NCI-H1417 (cell line): ENCODE measurements at regions not wholly inside any gene's neighbourhood (a gene's known extent, or its start where the extent isn't known, plus 50 kb on each side); places are given as distances from the start of the nearest gene placed in this dataset.
"Not testable (repeated sequence)": the region's sequence is repeated elsewhere in the genome, so short reads cannot be mapped to it uniquely, and the experiment has no call there.

Source experiments
- DNase-seq, 3 experiments: peaks; one replicate each; lab custom pipeline; 2025; lab: John Stamatoyannopoulos, UW

DNA sequence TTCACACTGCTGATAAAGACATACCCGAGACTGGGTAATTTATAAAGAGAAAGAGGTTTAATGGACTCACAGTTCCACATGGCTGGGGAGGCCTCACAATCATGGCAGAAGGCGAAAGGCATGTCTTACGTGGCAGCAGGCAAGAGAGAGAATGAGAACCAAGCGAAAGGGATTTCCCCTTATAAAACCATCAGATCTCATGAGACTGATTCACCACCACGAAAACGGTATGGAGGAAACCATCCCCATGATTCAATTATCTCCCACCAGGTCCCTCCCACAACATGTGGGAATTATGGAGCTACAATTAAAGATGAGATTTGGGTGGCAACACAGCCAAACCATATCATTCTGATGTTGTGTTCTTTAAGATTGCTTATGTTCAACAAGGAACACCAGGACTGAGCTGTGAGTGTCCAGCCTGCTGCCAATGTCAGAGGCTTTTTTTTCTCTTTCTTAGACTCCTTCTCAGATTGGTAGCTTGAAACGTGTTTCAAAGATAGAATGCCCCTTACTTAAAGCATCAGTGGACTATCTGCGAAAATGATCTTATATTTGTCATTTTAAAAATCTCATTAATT lies 124.1 kb upstream of the TWIST2 start:
- DNase-seq = not testable (repeated sequence)

DNA sequence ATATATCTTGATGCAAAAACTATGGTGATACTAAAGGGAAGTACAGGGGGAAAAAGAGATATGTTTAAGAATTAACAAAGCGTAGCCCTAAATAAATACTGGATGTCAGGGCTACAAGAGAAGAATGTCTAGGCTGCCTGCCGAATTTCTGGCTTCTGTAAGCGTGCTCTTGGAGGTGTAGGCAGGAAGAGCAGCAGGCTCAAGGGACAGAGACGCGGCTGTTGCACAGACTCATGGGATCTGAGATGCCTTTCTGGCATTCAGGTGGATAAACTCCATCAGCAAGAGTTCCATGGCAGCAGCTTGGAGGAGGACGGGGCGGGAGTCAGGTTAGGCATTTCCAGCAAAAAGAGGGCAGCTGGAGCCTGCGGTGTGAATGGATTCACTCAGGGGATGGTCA lies 123.2 kb upstream of the TWIST2 start:
- no peak for DNase-seq

DNA sequence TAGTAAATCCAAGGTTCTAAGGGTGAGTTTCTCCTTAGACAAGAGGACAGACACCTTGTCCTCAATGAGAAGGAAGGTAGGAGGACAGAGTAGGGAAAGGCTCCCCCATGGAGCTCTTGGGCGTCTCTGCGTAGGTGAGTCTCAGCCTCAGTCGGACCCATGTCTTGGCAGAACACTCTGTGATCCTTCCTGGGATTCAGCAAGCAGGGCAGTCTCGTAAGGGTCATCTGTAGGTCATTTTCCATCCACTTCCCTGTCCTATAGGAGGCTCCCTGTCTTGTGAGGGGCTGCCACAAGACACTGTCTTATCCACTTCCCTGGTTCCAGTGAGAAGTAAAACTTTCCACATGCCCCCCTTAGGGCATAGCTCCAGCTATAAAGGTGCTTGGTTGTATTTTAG lies 122.6 kb upstream of the TWIST2 start:
- no peak for DNase-seq

DNA sequence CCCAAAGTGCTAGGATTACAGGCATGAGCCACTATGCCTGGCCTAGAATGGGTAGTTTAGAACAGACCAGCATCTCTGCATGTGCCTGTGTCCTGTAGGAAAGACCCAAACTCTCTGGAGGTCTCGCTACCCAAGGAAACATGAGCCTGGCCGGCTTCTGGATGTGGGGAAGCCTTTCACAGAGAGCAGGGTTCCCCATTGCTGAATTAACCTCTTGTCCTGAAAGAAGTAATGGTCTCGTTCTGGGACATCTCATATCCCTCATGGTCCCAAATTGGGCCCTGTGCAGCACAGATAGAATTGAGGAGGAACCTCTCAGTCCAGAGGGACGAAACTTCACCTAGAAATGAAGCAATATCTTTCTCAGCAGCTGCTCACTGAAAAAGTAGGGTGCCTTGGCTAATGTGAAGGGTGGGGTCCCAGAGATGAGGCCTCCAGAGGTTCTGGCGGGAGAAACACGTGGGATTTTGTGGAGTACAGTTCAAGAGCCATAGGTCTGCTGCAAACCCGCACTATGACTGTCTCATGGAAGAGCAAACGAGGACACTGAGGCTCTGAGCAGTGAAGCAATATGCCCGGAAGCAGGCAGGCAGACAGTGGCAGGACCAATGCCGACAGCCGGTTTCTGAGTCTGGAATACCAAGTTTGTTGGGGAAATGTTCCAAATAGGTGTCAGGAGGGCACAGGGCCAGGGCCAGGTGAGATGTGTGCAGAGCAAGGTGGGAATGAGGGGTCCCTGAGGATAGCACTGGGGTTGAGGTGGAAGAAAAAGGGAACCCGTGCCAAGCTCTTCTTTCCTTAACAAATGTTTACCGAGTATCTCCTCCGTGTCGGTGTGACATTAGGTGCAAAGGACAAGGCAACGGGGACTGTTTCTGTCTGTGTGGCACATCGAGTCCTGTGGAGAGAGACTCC lies 121.0 kb upstream of the TWIST2 start:
- no peak for DNase-seq

DNA sequence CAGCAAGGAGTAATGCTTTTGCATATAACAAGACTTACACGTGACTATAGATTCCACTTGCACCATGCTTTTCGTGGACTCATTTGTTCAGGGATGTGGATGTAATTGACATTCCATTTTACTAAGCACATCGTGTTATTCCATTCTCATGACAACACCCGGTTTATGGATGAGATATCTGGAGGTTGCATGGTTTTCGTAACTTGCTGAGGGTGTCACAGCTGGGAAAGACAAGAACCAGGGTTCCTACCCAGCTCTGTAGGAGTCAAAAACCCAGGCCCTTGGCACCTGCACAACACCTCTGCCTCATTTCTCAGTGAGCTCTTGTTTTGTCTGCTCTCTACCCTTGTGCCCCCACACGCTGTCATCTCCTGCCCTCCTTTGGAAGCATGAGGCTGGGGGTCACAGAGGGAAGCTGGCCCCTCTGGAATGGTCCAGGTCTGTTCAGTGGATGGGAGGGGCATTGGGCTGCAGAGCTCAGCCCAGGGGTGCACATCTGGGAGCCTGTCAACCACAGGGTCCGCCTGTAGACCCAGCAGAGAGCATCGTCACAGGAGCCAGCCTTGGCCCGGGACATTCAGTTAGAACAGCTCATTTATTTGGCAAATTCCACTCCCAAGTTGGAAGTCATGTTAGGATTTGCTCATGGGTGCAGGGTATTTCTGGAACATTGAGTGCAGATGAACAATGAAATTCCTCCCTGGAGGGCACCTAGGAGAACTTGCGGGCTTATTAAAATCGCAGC lies 120.1 kb upstream of the TWIST2 start:
- DNase-seq = no peak

DNA sequence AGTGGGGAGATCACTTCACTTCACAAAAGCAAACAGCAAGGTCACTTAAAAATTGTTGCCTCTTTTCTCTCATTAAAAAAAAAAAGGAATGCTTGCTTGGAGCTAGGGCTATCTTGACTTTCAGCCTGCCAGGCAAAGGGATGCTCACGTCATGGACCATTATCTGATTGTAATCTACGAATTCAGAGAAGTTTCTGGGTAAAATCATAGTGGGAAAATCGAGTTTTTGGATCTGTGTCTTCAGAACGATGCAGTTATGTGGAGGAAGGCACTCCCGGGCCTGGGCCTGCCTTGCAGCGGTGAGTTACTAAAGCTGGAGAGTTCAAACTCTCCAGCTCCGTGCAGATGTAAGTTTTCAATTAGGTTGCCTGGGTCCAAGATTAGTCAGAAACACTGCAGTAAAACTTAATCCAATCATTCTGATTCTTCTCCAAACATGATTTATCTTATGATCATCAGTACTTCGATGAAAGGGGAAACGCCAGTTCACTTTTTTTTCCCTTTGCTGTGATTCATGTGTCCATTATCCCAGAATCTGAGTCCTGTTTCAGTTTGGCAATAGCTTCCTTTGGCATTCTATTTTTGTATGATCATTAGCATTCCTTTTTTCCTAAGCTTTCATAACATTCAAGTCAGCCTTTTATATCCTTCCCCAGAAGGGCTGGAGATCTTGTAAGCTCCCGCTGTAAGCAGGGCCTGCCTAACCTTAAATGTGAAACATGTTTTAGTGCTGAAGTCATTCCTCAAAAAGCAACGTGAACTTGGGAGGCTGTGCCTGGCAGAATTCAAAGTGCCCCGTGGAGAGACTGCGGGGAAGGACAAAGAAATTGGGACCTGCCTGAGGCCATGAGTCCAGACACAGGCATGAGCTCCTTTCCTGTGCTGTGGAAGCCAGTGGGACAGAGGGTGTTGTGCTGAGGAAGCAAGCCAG lies 119.3 kb upstream of the TWIST2 start:
- no peak for DNase-seq

DNA sequence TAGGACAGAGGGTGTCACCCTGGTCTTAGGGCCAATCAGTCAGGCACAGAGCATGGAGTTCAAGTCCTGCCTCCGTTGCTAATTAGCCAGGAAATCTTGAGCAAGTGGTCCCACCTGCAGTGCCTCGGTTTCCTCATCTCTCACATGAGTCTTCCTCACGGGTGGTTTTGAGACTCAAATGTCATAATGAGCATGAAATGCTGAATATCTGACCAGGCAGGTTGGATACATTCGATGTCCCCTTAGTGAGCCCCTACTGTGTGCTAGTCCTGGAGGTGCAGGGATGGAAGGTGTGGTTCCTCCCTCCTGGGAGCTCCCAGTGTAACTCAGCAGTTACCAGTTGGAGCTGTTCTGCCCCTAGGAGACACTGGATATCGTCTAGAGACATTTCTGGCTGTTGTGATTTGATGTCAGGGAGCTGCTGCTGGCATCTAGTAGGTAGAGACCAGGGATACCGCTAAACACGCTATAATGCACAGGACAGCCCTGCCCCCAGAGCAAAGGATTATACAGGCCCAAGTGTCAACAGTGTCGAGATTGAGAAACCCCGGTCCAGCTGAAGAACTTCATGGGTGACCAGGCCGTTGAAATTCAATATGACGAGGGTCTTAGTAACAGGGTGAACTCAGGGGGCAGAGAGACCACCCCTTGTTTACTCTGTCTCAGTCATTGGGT lies 118.5 kb upstream of the TWIST2 start:
- DNase-seq = no peak

DNA sequence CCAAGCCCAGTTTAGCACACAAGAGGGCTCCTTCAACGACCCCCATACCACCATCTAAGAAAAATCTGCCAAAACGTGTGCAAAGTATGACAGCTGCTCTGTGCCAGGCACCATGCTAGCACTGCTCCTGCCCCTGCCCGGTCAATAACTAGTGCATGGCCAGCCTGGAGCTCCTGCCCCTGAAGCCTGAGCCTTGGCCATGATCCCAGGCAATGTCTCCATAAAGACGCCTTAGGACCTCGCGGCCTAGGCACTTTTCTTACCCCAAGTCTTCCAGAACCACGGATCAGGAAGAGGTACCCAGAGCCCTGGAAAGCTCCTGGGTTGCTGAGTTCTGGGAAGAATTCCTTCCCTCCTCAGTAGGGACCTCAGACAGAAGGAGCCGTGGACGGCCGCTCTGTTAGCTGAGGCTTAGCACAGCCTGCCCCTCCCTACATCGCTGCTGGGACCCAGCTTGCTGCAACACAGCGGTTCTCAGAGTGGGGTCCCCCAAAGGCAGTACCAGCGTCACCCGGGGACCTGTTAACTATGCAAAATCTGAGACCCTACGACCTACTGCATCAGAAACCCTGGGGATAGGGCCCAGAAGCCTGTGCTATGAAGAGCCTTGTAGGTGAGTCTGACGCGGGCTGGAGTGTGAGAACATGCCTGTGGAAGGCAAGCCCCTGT lies 117.8 kb upstream of the TWIST2 start:
- DNase-seq = no peak

DNA sequence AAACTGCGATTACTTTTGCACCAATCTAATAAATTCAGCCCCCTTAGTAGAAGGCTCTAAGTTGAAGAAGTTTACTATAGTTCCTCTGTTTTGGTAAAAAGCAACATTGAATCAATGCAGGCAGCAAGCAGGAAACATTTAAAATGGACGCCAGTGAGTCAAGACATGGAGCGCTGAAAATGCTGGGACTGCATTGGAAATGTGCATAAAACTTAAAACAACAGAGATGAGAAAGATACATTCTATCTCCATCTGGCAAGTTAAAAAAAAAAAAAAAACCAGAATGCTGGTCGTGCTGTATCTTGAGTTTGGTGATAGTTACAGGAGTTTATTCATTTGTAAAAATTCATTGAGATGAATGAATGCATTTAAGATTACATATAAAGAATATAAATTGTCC lies 117.0 kb upstream of the TWIST2 start:
- no peak for DNase-seq

DNA sequence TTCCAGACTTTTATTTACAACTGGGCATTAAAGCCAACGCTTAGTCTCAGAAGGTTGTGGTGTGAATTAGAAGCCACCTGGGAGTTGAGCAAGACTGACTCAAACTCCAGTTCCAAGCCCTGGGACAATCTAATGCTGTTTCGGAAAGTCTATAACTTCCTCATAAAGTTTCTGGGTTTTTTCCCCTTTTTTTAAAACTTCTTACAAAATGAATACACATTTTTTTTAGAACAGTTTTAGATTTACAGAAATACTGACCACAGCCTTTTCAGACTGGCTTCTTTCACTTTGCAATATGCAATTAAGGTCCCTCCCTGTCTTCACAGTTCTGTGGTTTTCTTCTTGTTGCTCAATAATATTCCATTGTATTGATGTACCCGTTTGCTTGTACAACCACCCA lies 115.9 kb upstream of the TWIST2 start:
- no peak for DNase-seq

DNA sequence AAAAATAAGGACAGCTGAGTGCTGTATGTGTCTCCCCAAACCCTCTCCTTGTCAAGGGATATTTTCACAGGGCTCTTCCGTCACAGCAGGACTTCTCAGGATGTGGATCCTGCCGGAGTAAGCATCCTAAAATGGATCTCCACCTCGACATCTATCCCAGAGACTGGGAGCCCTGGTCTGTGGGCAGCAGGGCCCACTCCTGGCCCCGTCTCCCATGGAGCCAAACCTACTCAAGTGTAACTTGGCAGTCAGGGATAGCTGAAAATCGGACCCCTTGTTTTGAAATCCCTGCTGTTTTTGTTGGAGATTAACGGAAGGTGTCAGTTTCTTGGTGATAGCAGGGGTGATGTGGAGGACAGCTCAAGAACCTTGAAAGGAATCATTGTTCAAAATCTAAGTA lies 109.0 kb upstream of the TWIST2 start:
- no peak for DNase-seq

DNA sequence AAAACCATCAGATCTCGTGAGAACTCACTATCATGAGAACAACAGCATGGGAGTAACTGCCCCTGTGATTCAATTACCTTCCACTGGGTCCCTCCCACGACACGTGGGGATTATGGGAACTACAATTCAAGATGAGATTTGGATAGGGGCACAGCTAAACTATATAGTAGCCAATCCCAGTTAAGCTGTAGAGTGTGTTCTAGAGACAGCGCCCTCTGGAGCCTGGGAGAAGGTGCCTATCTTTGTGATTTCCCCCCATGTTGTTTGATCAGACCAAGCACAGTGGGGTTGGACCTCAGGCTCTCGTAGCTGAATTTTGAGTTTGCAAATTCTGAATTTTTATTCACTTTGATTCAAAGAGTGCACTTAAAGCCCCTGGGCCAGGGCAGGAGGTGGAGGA lies 108.2 kb upstream of the TWIST2 start:
- no peak for DNase-seq

DNA sequence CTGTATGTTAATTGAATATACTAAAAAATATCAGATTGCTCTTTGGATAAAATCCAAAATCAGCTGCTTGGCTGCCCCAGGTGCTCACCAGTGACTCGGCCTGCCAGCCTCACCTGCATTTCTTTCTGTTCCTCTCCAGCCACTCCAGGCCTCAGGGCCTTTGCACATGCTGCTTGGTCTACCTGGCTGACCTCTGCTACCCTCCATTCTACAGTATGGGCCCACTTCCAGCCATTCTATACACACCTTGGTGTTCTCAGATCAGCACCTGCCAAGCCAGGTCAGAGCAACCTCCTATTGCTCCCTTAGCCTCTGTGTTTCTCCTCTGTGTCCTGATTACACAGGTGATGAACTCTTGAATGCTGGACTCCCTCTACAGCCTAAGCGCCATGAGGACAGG lies 106.6 kb upstream of the TWIST2 start:
- no peak for DNase-seq

DNA sequence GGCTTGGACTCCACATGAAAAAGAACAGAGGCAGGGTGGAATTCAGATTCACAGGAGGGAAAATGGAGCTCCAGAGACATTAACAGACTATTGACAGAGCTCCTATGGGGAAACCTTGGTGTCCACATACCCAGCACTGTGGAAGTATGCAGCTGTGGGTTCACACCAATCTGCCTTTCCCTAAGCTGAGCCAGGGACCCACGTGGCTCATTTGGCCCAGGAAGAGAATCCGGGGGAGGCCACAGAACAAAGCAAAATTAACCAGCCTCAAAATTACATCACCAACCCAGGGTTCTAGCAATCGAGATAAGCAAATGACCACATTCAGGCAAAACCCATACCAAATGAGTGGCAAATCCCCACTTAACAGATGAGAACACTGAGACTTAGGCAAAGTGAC lies 105.8 kb upstream of the TWIST2 start:
- no peak for DNase-seq

DNA sequence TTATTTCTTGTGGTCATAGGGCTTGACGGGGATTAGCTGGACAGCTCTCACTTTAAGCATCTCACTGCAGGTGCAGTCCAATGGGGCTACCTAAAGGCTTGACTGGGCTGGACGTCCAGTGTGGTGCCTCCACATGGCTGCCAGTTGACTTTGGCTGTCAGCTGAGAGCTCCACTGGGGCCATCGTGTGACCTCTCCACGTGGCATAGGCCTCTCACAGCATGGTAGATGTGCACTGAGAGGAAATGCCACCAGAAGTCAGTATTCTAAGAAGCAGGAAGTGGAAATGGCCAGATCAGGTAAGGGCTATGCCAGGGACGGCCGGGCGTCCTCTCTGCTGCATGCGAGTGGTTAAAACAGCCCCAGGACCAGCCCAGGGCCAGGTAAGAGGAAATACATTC lies 105.2 kb upstream of the TWIST2 start:
- DNase-seq = no peak

DNA sequence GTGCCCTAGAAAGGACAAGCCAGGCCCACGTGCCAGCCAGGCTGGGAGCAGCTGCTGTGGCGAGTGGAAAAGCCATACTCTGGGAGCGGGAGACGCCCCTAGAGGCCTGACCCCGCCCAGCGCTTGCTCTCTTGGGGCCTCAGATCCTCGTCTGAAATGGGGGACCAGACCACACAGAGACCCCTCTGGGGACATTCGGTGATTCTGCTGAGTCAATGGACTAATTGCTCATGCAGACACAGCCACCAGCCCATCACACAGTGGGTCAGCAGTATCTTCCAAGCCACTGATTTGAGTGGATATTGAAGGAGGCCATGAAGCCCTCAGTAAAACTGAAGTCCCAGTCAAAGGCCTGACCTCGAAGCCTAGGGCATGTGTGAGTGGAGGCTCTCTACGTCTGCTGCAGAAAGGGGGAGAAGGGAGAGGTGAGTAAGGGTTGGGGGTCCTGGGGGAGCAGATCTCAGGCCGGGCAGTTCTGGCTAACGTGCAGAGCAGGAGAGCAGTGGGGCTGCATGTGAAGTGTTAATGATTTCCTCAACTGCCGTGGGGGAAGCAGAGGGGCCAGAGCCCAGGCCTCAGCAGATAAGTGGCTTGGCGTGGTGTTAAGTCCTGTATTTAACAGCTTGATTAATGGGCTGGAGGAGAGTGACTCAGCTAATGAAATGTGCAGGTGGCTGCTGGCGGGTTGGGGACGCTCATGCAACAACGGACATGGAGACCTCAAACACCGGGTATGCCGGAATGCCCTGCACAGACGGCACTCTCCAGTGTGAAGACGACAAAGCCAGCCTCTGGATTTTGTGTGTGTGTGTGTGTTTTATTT lies 104.4 kb upstream of the TWIST2 start:
- DNase-seq = peak in 2 of 3 experiments; percentile 61 to 86

DNA sequence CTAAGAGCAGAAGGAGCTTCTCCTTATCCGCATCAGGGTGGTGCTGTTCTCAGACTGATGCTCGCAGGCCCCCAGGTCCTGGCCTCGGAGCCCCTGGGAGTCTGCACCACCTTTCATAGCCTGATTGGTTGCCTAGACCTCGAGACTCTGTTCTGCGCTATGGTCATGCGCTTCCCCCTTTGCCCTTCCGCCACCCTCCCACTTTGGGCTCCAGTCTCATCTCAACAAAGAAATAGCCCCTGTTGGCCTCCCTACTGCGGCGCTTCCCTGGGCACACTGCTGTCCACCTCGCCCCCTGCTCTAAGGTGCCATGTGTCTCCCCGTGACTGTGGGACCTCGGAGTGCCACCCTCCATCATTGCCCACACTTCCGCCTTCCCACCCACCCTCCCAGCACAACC lies 102.9 kb upstream of the TWIST2 start:
- DNase-seq = no peak

DNA sequence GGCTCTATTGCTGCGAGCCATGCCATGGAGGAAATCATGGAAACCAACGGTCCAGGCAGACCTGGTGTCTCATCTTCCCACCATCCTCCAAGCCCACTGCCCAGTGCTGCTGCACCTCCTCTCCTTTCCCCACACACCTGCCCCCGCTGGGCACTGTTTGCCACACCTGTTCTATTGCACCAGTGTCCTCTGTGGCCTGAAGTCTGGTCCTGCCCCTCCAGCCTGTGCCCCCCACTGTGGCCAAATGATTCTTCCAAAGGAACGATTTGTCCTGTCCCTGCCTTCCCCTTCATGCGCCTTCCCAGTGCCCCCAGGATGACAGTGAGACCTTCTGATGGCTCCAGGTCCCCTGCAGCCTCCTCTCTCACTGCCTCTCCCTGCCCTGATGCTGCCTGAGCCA lies 101.9 kb upstream of the TWIST2 start:
- no peak for DNase-seq

DNA sequence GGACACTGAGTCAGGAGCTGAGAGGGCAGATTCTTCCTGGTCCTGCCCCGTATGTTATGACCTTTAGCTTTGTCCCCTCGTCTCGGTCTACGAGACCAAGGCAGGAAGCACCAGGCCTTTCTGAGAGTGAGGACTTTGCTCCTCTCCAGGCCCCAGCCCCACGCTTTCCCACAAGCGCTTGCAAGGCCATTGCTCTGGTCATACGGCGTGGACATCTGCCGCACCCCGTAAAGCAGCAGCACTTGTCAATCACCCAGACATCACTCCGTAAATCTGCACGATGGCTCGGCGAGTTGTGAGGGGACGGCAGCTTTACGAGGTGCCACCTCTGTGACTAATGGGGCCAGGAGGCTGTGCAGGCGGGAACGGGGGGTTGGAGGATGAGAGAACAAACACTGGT lies 100.8 kb upstream of the TWIST2 start:
- DNase-seq = no peak

DNA sequence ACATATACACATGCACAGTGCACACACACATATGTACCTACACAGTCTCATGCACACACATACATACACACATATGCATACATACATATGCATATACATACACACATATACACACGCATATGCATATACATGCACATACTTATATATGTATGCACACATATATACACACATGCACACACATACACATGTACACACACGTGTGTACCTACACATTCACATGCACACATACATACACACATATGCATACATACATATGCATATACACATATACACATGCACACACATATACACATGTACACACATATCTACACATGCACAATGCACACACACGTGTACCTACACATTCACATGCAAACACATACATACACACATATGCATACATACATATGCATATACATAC lies 100.3 kb upstream of the TWIST2 start:
- no peak for DNase-seq
